Coronary artery (tissue), 2 donors: ENCODE measurements at regions not wholly inside any gene's neighbourhood (a gene's known extent, or its start where the extent isn't known, plus 50 kb on each side); places are given as distances from the start of the nearest gene placed in this dataset.
A peak's percentile ranks its signal among the peaks of the same experiment; 100 is the strongest.

Experiments used
- DNase-seq: peaks from one replicate; pipeline ENCODE4 v3.0.0-alpha.2; 2017; ENCODE audit warnings: low spot score
- H3K27ac ChIP-seq, 2 donors: fragments of 200-600 bp; sonication (generic); one replicate each; pipeline ENCODE4 v1.5.1; 2016 to 2019
- H3K4me3 ChIP-seq: fragments of 200-600 bp; sonication (generic); 2 replicates; pipeline ENCODE4 v1.5.1; 2016; ENCODE audit warnings: mild to moderate bottlenecking, moderate library complexity
- CTCF ChIP-seq: fragments of 200-600 bp; sonication (generic); IDR thresholded peaks from one replicate; pipeline ENCODE4 v1.5.1; 2019; ENCODE audit warnings: antibody characterized with exemption

GRCh38 chr18:14922965-14923565 is 175.1 kb downstream of the ANKRD30B start:
- no peak overlapping the region for H3K27ac ChIP-seq
- DNase-seq, result peak; percentile 66
- TF ChIP-seq CTCF, result no peak
- H3K4me3 ChIP-seq, result no peak overlapping the region

GRCh38 chr18:14924226-14924625 is 176.3 kb downstream of the ANKRD30B start:
- TF ChIP-seq CTCF, result no peak
- H3K4me3 ChIP-seq, result no peak overlapping the region
- H3K27ac ChIP-seq, result no peak overlapping the region
- no peak for DNase-seq

GRCh38 chr18:14925281-14925709 is 177.3 kb downstream of the ANKRD30B start:
- DNase-seq, result peak; percentile 65
- Histone ChIP-seq H3K4me3 (peak overlapping the region; percentile 2), H3K27ac (no peak overlapping the region)
- no peak for TF ChIP-seq CTCF

- H3K27ac ChIP-seq, result no peak overlapping the region
- DNase-seq, result no peak
- H3K4me3 ChIP-seq, result no peak overlapping the region
- no peak for TF ChIP-seq CTCF
Observed at GRCh38 chr18:14927701-14928100, 179.7 kb downstream of the ANKRD30B start.

GRCh38 chr18:14928396-14928795 is 180.4 kb downstream of the ANKRD30B start:
- Histone ChIP-seq H3K4me3 (no peak overlapping the region), H3K27ac (no peak overlapping the region)
- no peak for TF ChIP-seq CTCF
- peak; percentile 35 for DNase-seq

GRCh38 chr18:14930076-14930475 is 182.1 kb downstream of the ANKRD30B start:
- DNase-seq, result peak; percentile 38

More at GRCh38 chr18:14930076-14930475, 182.1 kb downstream of the ANKRD30B start:
- no peak for TF ChIP-seq CTCF
- Histone ChIP-seq H3K4me3 (no peak overlapping the region), H3K27ac (no peak overlapping the region)
